ENCODE measurements at regions not wholly inside any gene's neighbourhood (a gene's known extent, or its start where the extent isn't known, plus 50 kb on each side); places are given as distances from the start of the nearest gene placed in this dataset.

DNA sequence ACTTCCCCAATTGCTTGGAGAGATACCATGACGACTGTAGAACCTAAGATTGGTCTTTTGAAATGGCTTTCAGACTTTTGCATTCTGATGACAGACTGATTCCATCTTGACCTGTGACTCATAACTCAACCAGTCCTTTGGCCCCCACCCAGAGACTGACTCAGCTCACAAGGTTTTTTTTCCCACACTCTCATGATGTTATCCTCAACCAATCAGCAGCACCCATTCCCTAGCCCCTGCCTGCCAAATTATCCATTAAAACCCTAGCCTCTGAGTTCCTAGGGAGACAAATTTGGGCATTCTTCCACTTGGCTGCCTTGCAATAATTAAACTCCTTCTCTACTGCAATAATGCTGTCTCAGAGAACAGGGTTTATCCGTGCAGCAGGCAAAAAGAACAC is 1263.3 kb upstream of the CDH9 start:
- TF ChIP-seq, protein P1, sequence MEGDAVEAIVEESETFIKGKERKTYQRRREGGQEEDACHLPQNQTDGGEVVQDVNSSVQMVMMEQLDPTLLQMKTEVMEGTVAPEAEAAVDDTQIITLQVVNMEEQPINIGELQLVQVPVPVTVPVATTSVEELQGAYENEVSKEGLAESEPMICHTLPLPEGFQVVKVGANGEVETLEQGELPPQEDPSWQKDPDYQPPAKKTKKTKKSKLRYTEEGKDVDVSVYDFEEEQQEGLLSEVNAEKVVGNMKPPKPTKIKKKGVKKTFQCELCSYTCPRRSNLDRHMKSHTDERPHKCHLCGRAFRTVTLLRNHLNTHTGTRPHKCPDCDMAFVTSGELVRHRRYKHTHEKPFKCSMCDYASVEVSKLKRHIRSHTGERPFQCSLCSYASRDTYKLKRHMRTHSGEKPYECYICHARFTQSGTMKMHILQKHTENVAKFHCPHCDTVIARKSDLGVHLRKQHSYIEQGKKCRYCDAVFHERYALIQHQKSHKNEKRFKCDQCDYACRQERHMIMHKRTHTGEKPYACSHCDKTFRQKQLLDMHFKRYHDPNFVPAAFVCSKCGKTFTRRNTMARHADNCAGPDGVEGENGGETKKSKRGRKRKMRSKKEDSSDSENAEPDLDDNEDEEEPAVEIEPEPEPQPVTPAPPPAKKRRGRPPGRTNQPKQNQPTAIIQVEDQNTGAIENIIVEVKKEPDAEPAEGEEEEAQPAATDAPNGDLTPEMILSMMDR (IDR thresholded peaks at IDR 0.05), result no peak
- TF ChIP-seq, protein P2, sequence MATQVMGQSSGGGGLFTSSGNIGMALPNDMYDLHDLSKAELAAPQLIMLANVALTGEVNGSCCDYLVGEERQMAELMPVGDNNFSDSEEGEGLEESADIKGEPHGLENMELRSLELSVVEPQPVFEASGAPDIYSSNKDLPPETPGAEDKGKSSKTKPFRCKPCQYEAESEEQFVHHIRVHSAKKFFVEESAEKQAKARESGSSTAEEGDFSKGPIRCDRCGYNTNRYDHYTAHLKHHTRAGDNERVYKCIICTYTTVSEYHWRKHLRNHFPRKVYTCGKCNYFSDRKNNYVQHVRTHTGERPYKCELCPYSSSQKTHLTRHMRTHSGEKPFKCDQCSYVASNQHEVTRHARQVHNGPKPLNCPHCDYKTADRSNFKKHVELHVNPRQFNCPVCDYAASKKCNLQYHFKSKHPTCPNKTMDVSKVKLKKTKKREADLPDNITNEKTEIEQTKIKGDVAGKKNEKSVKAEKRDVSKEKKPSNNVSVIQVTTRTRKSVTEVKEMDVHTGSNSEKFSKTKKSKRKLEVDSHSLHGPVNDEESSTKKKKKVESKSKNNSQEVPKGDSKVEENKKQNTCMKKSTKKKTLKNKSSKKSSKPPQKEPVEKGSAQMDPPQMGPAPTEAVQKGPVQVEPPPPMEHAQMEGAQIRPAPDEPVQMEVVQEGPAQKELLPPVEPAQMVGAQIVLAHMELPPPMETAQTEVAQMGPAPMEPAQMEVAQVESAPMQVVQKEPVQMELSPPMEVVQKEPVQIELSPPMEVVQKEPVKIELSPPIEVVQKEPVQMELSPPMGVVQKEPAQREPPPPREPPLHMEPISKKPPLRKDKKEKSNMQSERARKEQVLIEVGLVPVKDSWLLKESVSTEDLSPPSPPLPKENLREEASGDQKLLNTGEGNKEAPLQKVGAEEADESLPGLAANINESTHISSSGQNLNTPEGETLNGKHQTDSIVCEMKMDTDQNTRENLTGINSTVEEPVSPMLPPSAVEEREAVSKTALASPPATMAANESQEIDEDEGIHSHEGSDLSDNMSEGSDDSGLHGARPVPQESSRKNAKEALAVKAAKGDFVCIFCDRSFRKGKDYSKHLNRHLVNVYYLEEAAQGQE (IDR thresholded peaks at IDR 0.05; ENCODE audit: low read depth, low read length), result no peak
- TF ChIP-seq POLR2AphosphoS5 (IDR thresholded peaks at IDR 0.05; ENCODE audit: low read depth, low read length) (no peak), JUND (IDR thresholded peaks at IDR 0.05) (no peak), YY1 (IDR thresholded peaks at IDR 0.05; ENCODE audit: low read depth) (no peak), TAF1 (IDR thresholded peaks at IDR 0.05; ENCODE audit: borderline replicate concordance, low read depth, low read length) (no peak)

Data from SK-N-SH (cell line).